ENCODE measurements at regions not wholly inside any gene's neighbourhood (a gene's known extent, or its start where the extent isn't known, plus 50 kb on each side); places are given as distances from the start of the nearest gene placed in this dataset.

- POLR2A ChIA-PET: interaction anchor here (0.6 kb wide), 1 partner anchor 63 kb away, joined by 3 read pairs; no protein-coding TSS in a partner anchor
- BruUV-seq (replicated peaks): no TSS peak
- H3K9ac ChIP-seq (ENCODE audit: control insufficient read depth, insufficient read depth, low read length): no peak overlapping the region
- FAIRE-seq (no peak), ATAC-seq (no peak), DNase-seq (ENCODE audit: low read depth, low spot score) (no peak)
- intact Hi-C loops (cut with micrococcal nuclease; ENCODE audit: unreplicated experiment): no loop called here
- WGBS (ENCODE audit: insufficient coverage, insufficient replicate concordance, low lambda C conversion rate, missing lambda C conversion rate): 0% methylated on average over 2 of the region's 2 CpGs
- no peak overlapping the region for H3K27ac ChIP-seq (ENCODE audit: control insufficient read depth, insufficient read depth)
- no peak overlapping the region for H3K4me2 ChIP-seq (ENCODE audit: control insufficient read depth, insufficient read depth)
- in situ Hi-C loops (cut with MboI): no loop called here
- CTCF ChIA-PET: no interaction called here
- RAD21 ChIA-PET (ENCODE audit: unreplicated experiment): no interaction called here
- SMC1A ChIA-PET (ENCODE audit: uncharacterized antibody, unreplicated experiment): no interaction called here
- H3K9me3 ChIP-seq (replicated peaks; ENCODE audit: control insufficient read depth, insufficient read depth, low read length): no peaks in the 10 kb centered on the region
- no peak overlapping the region for H2AFZ ChIP-seq (ENCODE audit: control insufficient read depth, low read depth, low read length)
- no peaks in the 10 kb centered on the region for H4K20me1 ChIP-seq (ENCODE audit: control insufficient read depth, insufficient read depth)
- TF ChIP-seq IKZF2 (IDR thresholded peaks at IDR 0.05) (no peak), ZNF592 (IDR thresholded peaks at IDR 0.05) (no peak), SUPT20H (IDR thresholded peaks at IDR 0.05; ENCODE audit: borderline replicate concordance, control insufficient read depth, low read depth, low read length) (no peak), MXI1 (IDR thresholded peaks at IDR 0.05; ENCODE audit: low read depth, low read length) (no peak), PBX3 (IDR thresholded peaks at IDR 0.05; ENCODE audit: insufficient replicate concordance, low read depth, low read length) (no peak), ZNF384 (IDR thresholded peaks at IDR 0.05; ENCODE audit: borderline replicate concordance, low read depth, low read length) (no peak), HSF1 (IDR thresholded peaks at IDR 0.05; ENCODE audit: low read depth, low read length) (no peak), SMC3 (IDR thresholded peaks at IDR 0.05; ENCODE audit: borderline replicate concordance, low read length) (no peak), FOXM1 (IDR thresholded peaks at IDR 0.05; ENCODE audit: low read depth, low read length) (no peak), CHD4 (IDR thresholded peaks at IDR 0.05) (no peak), PAX5 (IDR thresholded peaks at IDR 0.05; ENCODE audit: borderline replicate concordance, low read depth, low read length) (no peak), ZSCAN29 (IDR thresholded peaks at IDR 0.05) (no peak), MYC (IDR thresholded peaks at IDR 0.05; ENCODE audit: insufficient read depth, insufficient read length, insufficient replicate concordance, low read length, severe bottlenecking) (no peak), SIX5 (IDR thresholded peaks at IDR 0.05; ENCODE audit: low read depth, low read length, severe bottlenecking) (no peak)
- no peak overlapping the region for H3K4me3 ChIP-seq
- H3K27me3 ChIP-seq (replicated peaks in 1 of 2; ENCODE audit: control insufficient read depth in 2 of 2, insufficient read depth in 2 of 2, low read length in 1 of 2): no peaks in the 10 kb centered on the region
- no peaks in the 10 kb centered on the region for H3K36me3 ChIP-seq (ENCODE audit: control insufficient read depth in 2 of 2, insufficient read depth in 2 of 2, low read length in 1 of 2)
- H3K79me2 ChIP-seq (ENCODE audit: control insufficient read depth, insufficient read depth, low read length): no peaks in the 10 kb centered on the region
- no peaks in the 10 kb centered on the region for H3K4me1 ChIP-seq (ENCODE audit: control insufficient read depth, insufficient read depth, low read length)
Observed at GRCh38 chr11:27807596-27807995, 107.3 kb upstream of the BDNF start.
